GM19463 (cell line): ENCODE measurements at regions not wholly inside any gene's neighbourhood (a gene's known extent, or its start where the extent isn't known, plus 50 kb on each side); places are given as distances from the start of the nearest gene placed in this dataset.
A peak's percentile ranks its signal among the peaks of the same experiment; 100 is the strongest.
"Not testable (repeated sequence)": the region's sequence is repeated elsewhere in the genome, so short reads cannot be mapped to it uniquely, and the experiment has no call there.

Experiments used
- ATAC-seq: cut with Tn5 transposase; IDR thresholded peaks from one replicate; pipeline ENCODE4 v1.9.1; 2021; ENCODE audit warnings: mild to moderate bottlenecking, moderate library complexity; ENCODE audit not compliant: unreplicated experiment

GRCh38 chr9:102035929-102036328 lies 297.5 kb upstream of the GRIN3A start:
- ATAC-seq: peak; percentile 66

- ATAC-seq: no peak
Measured at GRCh38 chr9:102032614-102033013, 294.2 kb upstream of the GRIN3A start.

- no peak for ATAC-seq
Measured at GRCh38 chr9:102000956-102001355, 262.5 kb upstream of the GRIN3A start.

GRCh38 chr9:101999441-101999840 lies 261.0 kb upstream of the GRIN3A start:
- ATAC-seq: no peak

GRCh38 chr9:101995231-101995630 lies 256.8 kb upstream of the GRIN3A start:
- ATAC-seq: no peak

- no peak for ATAC-seq
Measured at GRCh38 chr9:101993771-101994170, 255.3 kb upstream of the GRIN3A start.

GRCh38 chr9:101991926-101992325 lies 253.5 kb upstream of the GRIN3A start:
- no peak for ATAC-seq

GRCh38 chr9:101977614-101978210 lies 239.3 kb upstream of the GRIN3A start:
- peak; percentile 71 for ATAC-seq

- ATAC-seq: no peak
Measured at GRCh38 chr9:101970609-101971008, 232.2 kb upstream of the GRIN3A start.

GRCh38 chr9:101968392-101968791 lies 229.9 kb upstream of the GRIN3A start:
- no peak for ATAC-seq

GRCh38 chr9:101966691-101967090 lies 228.2 kb upstream of the GRIN3A start:
- ATAC-seq: no peak

- ATAC-seq: no peak
Measured at GRCh38 chr9:101957705-101958104, 219.3 kb upstream of the GRIN3A start.

- ATAC-seq: no peak
Measured at GRCh38 chr9:101951598-101951997, 213.2 kb upstream of the GRIN3A start.

- ATAC-seq: no peak
Measured at GRCh38 chr9:101931756-101932155, 193.3 kb upstream of the GRIN3A start.

GRCh38 chr9:101930783-101931182 lies 192.3 kb upstream of the GRIN3A start:
- ATAC-seq: no peak

GRCh38 chr9:101925498-101925897 lies 187.1 kb upstream of the GRIN3A start:
- ATAC-seq: no peak

- ATAC-seq: no peak
Measured at GRCh38 chr9:101923451-101923850, 185.0 kb upstream of the GRIN3A start.

- not testable (repeated sequence) for ATAC-seq
Measured at GRCh38 chr9:101916948-101917347, 178.5 kb upstream of the GRIN3A start.

- ATAC-seq: no peak
Measured at GRCh38 chr9:101915482-101915881, 177.0 kb upstream of the GRIN3A start.

GRCh38 chr9:101912698-101913097 lies 174.3 kb upstream of the GRIN3A start:
- ATAC-seq: no peak

- no peak for ATAC-seq
Measured at GRCh38 chr9:101907466-101907865, 169.0 kb upstream of the GRIN3A start.

GRCh38 chr9:101904845-101905244 lies 166.4 kb upstream of the GRIN3A start:
- no peak for ATAC-seq

GRCh38 chr9:101902051-101902450 lies 163.6 kb upstream of the GRIN3A start:
- ATAC-seq: no peak
